Sigmoid colon (tissue), 4 donors: ENCODE measurements at regions not wholly inside any gene's neighbourhood (a gene's known extent, or its start where the extent isn't known, plus 50 kb on each side); places are given as distances from the start of the nearest gene placed in this dataset.

ENCODE experiments used
- CTCF ChIP-seq, 4 experiments: fragments of 450-650 bp in 3 of 4; fragments of 200-600 bp in 1 of 4; IDR thresholded peaks; one replicate each; pipeline ENCODE4 v1.5.1; 2016 to 2019; ENCODE audit warnings: antibody characterized with exemption in 4 of 4, mild to moderate bottlenecking in 3 of 4, moderate library complexity in 2 of 4
- POLR2A ChIP-seq, 2 donors: fragments of 450-650 bp; IDR thresholded peaks; one replicate each; pipeline ENCODE4 v1.6.1; 2016; ENCODE audit warnings: antibody characterized with exemption in 2 of 2, mild to moderate bottlenecking in 2 of 2, moderate library complexity in 2 of 2
- POLR2AphosphoS5 ChIP-seq, 4 donors: sonication (generic); formaldehyde crosslinking; IDR thresholded peaks; one replicate each; pipeline ENCODE4 v1.6.1; 2017; ENCODE audit warnings: antibody characterized with exemption in 4 of 4

DNA sequence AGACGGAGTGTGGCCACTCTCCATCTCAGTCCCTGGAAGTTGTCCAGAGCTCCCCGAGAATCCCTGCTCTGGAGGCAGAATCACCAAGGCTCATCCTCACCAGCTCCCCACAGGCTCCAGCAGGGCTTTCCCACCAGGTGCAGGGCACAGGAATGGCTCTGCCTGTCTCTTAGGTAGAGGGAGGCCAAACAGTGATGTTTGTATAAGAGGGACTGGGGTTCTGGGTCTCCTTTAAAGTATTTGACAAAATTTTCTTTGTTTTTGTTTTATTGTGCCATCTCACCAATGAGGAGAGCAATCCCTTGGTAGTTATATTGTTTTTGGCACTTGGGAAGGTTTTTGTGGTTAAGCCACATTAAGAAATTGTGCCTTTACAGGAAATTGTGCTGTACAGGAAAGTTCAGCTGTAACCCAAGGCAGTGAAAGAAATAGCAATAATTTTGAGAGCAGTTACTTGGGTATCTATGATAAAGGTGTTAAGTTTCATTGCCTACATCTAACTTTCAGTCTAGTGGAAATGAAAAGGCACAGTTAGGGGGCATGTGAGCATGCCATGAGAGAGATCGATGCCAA, 219.3 kb upstream of the PRSS58 start:
- TF ChIP-seq CTCF (IDR thresholded peaks at IDR 0.05) (no peak), POLR2A (IDR thresholded peaks at IDR 0.05) (no peak), POLR2AphosphoS5 (IDR thresholded peaks at IDR 0.05) (no peak)
